GM20000 (cell line): ENCODE measurements at regions not wholly inside any gene's neighbourhood (a gene's known extent, or its start where the extent isn't known, plus 50 kb on each side); places are given as distances from the start of the nearest gene placed in this dataset.

ENCODE experiments used
- DNase-seq: peaks from one replicate; pipeline ENCODE4 v3.0.0; 2012; ENCODE audit warnings: low spot score
- CTCF ChIP-seq: IDR thresholded peaks from 2 replicates; pipeline ENCODE4 v1.5.1; 2012; ENCODE audit warnings: mild to moderate bottlenecking, control low read depth; ENCODE audit errors: extremely low read depth, missing control alignments

GRCh38 chr3:139236336-139236735 lies 107.5 kb upstream of the MRPS22 start:
- TF ChIP-seq CTCF, result no peak
- no peak for DNase-seq

- DNase-seq, result no peak
- TF ChIP-seq CTCF, result no peak
Observed at GRCh38 chr3:139238281-139239030, 105.4 kb upstream of the MRPS22 start.

- DNase-seq, result no peak
- no peak for TF ChIP-seq CTCF
Observed at GRCh38 chr3:139239550-139239949, 104.3 kb upstream of the MRPS22 start.

GRCh38 chr3:139241783-139242182 lies 102.0 kb upstream of the MRPS22 start:
- TF ChIP-seq CTCF, result no peak
- DNase-seq, result no peak

GRCh38 chr3:139243710-139244109 lies 100.1 kb upstream of the MRPS22 start:
- no peak for TF ChIP-seq CTCF
- DNase-seq, result no peak

GRCh38 chr3:139248593-139249255 lies 95.1 kb upstream of the MRPS22 start:
- DNase-seq, result no peak
- no peak for TF ChIP-seq CTCF

GRCh38 chr3:139251529-139251928 lies 92.3 kb upstream of the MRPS22 start:
- DNase-seq, result no peak
- TF ChIP-seq CTCF, result no peak
